Cardiac septum (tissue), 1 donor: ENCODE measurements at regions not wholly inside any gene's neighbourhood (a gene's known extent, or its start where the extent isn't known, plus 50 kb on each side); places are given as distances from the start of the nearest gene placed in this dataset.
"Not testable (repeated sequence)": the region's sequence is repeated elsewhere in the genome, so short reads cannot be mapped to it uniquely, and the experiment has no call there.

Experiments
- DNase-seq: peaks from one replicate; pipeline ENCODE4 v3.0.0-alpha.2; 2020; ENCODE audit warnings: low spot score
- intact Hi-C: fragments of 100-400 bp; cut with DNase I; formaldehyde crosslinking; loops from one replicate; pipeline ENCODE4 v1.14.0; 2022
- donor health status: DM: no; HTN: no; CAD: no.

GRCh38 chr22:22789233-22789921 lies 98.2 kb upstream of the IGLL5 start:
- no peak for DNase-seq
- intact Hi-C loops, result no loop called here

- DNase-seq, result no peak
- intact Hi-C loops, result no loop called here
Observed at GRCh38 chr22:22789922-22790845, 97.4 kb upstream of the IGLL5 start.

GRCh38 chr22:22791438-22792181 lies 96.0 kb upstream of the IGLL5 start:
- no peak for DNase-seq
- intact Hi-C loops, result no loop called here

- intact Hi-C loops, result not testable (repeated sequence)
Observed at GRCh38 chr22:22792205-22792786, 95.3 kb upstream of the IGLL5 start.

GRCh38 chr22:22795639-22796038 lies 92.0 kb upstream of the IGLL5 start:
- intact Hi-C loops, result not testable (repeated sequence)

More at GRCh38 chr22:22792205-22792786, 95.3 kb upstream of the IGLL5 start:
- DNase-seq, result not testable (repeated sequence)

GRCh38 chr22:22796724-22797123 lies 90.9 kb upstream of the IGLL5 start:
- no peak for DNase-seq
- intact Hi-C loops, result no loop called here

More at GRCh38 chr22:22795639-22796038, 92.0 kb upstream of the IGLL5 start:
- not testable (repeated sequence) for DNase-seq

- intact Hi-C loops, result no loop called here
- no peak for DNase-seq
Observed at GRCh38 chr22:22798232-22798616, 89.4 kb upstream of the IGLL5 start.

DNA sequence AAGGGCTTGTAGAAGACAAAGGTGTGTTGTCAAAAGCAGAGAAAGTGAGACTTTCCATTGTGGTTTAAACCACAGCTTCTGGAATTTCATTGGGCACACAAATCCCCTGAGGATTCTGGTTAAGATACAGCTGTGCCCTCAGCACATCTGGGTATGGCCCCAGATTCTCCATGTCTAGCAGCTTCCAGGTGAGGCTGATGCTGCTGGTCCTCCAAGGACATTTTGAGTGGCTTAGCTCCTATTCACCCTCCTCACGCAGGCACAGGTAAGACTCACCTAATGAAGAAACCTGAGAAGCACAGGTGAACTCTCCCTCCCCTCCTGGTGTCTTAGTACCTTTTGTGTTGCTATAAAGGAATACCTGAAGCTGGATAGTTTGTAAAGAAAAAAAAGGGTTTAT lies 88.9 kb upstream of the IGLL5 start:
- intact Hi-C loops, result no loop called here

DNA sequence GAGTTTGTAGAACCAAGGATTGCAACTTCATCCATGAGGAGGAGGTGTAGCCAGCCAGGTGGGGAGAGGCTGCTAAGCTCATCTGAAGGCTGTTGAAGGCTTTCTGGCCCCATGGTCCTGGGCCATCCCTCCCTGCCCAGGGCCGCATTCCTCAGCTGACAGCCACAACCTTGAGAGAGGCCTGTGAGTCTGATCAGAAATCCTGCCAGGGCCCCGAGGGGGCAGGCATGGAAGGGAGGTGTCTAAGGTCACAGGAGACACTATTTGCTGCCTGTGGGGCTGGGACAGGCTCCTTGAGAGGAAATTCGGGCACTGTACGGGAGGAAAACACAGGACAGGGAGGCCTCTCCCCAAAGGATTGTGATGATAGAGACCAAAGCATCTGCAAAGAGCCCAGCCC lies 88.1 kb upstream of the IGLL5 start:
- DNase-seq, result no peak
- intact Hi-C loops, result no loop called here

More for the DNA sequence above, 88.9 kb upstream of the IGLL5 start:
- no peak for DNase-seq

DNA sequence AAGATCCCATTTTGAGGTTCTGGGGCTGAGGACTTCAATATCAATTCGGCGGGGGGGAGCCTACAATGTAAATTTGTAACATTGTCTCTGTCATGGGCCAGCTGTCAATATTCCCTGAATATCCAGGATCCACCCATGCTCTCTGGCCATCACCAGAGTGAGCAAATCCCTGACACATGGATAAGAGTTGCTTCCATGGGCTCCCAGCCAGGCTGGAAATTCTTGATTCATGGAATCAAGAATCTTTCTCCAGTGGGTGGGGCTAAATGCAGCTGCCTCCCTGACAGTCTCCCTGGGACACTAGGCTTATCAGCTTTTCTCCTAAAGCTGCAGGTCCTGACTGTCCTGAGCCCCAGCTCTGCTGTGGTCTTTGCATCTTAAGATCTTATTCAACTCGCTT lies 86.9 kb upstream of the IGLL5 start:
- DNase-seq, result no peak
- intact Hi-C loops, result no loop called here

- DNase-seq, result no peak
- intact Hi-C loops, result no loop called here
Observed at GRCh38 chr22:22802339-22802970, 85.2 kb upstream of the IGLL5 start.

DNA sequence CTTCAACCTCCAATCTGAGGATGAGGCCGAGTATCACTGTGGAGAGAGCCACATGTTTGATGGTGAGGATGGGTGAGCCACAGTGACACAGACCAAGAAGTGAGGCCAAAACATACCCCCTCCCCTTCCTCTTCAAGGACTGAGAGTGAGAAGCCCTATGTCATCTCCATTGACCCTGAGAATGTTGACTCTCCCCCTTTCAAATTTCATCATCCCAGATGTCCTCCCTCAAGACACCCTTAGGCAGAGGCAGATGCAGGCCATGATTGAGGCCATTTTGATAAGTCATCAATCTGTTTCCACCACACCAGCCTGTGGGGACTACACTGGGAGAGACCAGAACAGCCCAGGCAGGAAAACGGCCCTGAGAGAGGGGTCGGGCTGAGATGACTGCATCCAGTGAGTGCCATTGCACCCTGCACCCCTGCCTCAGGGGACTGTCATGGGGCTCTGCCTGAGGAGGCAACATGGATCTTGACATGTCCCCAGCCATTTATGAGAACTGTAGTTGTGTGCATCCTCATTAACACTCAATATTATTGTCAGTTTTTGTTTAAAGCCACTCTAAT lies 84.2 kb upstream of the IGLL5 start:
- no peak for DNase-seq
- intact Hi-C loops, result no loop called here

DNA sequence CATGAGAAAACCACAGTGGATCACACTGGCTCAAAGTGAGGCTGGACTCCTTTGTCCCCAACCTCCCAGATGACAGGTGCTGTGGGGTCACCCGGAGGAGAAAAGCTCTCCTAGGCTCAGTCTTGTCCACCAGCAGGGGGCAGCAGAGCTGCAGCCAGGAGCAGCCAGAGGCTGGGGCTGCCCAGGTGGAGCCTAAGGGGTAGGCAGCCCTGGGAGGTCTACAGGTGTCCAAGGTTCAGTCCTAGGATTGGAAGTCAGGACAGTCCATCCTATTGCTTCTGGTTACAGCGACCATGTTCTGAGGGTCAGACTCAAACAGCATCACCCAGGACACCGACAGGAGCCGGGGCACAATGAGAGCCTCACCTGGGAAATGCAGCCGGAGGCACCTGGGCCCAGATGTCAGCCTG lies 77.6 kb upstream of the IGLL5 start:
- no peak for DNase-seq
- intact Hi-C loops, result no loop called here

DNA sequence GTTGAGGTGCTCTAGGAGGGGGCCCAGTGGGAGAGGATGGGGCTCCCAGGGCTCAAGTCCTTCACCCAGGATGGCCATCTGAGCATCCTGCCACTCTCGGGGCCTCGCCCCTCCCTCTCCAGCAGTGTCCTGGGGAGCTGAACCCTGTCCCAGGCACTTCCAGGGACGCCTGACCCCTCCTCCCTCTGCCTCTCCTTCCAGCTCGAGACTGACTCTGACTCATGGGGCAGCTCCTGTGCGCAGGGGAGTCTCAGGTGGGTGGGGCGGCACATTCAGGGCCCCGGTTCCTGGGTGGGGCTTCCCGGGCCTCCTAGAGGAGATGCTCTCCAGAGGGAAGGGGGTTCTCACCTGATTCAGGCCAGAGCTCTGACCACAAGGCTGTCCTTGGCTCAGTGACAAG lies 77.1 kb upstream of the IGLL5 start:
- intact Hi-C loops, result no loop called here
- no peak for DNase-seq

- intact Hi-C loops, result no loop called here
Observed at GRCh38 chr22:22811016-22812009, 76.3 kb upstream of the IGLL5 start.

GRCh38 chr22:22812031-22812905 lies 75.3 kb upstream of the IGLL5 start:
- intact Hi-C loops, result no loop called here
- DNase-seq, result no peak

More at GRCh38 chr22:22811016-22812009, 76.3 kb upstream of the IGLL5 start:
- no peak for DNase-seq
